Heart right ventricle (tissue), 16 donors: ENCODE measurements at regions not wholly inside any gene's neighbourhood (a gene's known extent, or its start where the extent isn't known, plus 50 kb on each side); places are given as distances from the start of the nearest gene placed in this dataset.

Source experiments
- ATAC-seq, 8 donors: fragments of 200-7000 bp; cut with Tn5 transposase; one replicate each; pipeline ENCODE4 v1.9.1; 2020; ENCODE audit warnings: mild to moderate bottlenecking in 8 of 8, moderate library complexity in 8 of 8, moderate number of reproducible peaks in 1 of 8
- DNase-seq, 2 donors: peaks; one replicate each; pipeline ENCODE4 v3.0.0-alpha.2; 2020
- H3K27ac ChIP-seq, 10 donors: fragments of 200-600 bp; sonication (generic) in 2 of 10; one replicate each; pipeline versions ENCODE4 v1.5.0 to v1.8.0; 2020 to 2022; ENCODE audit warnings: mild to moderate bottlenecking in 3 of 10
- H3K27me3 ChIP-seq, 7 donors: fragments of 200-600 bp; one replicate each; pipeline ENCODE4 v1.8.0; 2021 to 2022; ENCODE audit warnings: mild to moderate bottlenecking in 2 of 7
- H3K36me3 ChIP-seq, 9 donors: fragments of 200-600 bp; sonication (generic) in 1 of 9; one replicate each; pipeline versions ENCODE4 v1.5.0 to v1.8.0; 2020 to 2022; ENCODE audit warnings: mild to moderate bottlenecking in 2 of 9
- H3K4me1 ChIP-seq, 9 donors: fragments of 200-600 bp; sonication (generic) in 1 of 9; one replicate each; pipeline versions ENCODE4 v1.5.0 to v1.8.0; 2020 to 2022; ENCODE audit warnings: mild to moderate bottlenecking in 4 of 9
- H3K4me3 ChIP-seq, 10 donors: fragments of 200-600 bp; sonication (generic) in 2 of 10; one replicate each; pipeline versions ENCODE4 v1.5.0 to v1.8.0; 2020 to 2022; ENCODE audit warnings: mild to moderate bottlenecking in 7 of 10, moderate library complexity in 2 of 10
- H3K9me3 ChIP-seq, 11 donors: fragments of 200-600 bp in 10 of 11; sonication (generic) in 2 of 11; one replicate each; pipeline versions ENCODE4 v1.5.0 to v1.8.0; 2013 to 2022; ENCODE audit warnings: mild to moderate bottlenecking in 2 of 11, control low read depth in 1 of 11, moderate library complexity in 1 of 11
- CTCF ChIP-seq, 9 donors: fragments of 200-600 bp; sonication (generic) in 2 of 9; IDR thresholded peaks; one replicate each; pipeline versions ENCODE4 v1.5.0 to v1.8.0; 2021 to 2022; ENCODE audit warnings: antibody characterized with exemption in 9 of 9, mild to moderate bottlenecking in 5 of 9, moderate library complexity in 1 of 9
- WGBS, 2 donors: extraction: QIAGEN DNeasy Blood & Tissue Kit; methylation state at CpG; one replicate each; pipeline ENCODE4 v1.1.7; 2013; ENCODE audit warnings: inconsistent platforms in 1 of 2; 5-methylcytosine and 5-hydroxymethylcytosine counted together
- intact Hi-C, 10 donors: fragments of 100-400 bp; cut with DNase I; formaldehyde crosslinking; loops; one replicate each; pipeline versions ENCODE4 v1.11.1 to v1.14.2; 2022
- donor health status: Arrhythmogenic right ventricular cardiomyopathy.
- donor health status: ischemic (EF 13 %, LVEDD 7.1; RV severe dilation, severe dysfunction).
- donor health status: healthy with polysubstance abuse.
- donor health status: DM: no; HTN: yes; CAD: no.
- donor health status: DM: no; HTN: no; CAD: no.
- donor health status: ischemic (EF 25% LVEDD 6.9; RV normal size, moderate dysfunction).
- donor health status: ischemic (EF 25% LVEDD 5.7; RV mildly dilated, moderate dysfunction).
- donor health status: healthy.
- donor health status: DM: yes; HTN: yes; CAD: no.
- donor health status: Ischemic cardiomyopathy.
- donor health status: ischemic (EF 35%, LVEDD 5.7; RV mildly dilated, moderate dysfunction).
- donor health status: nonischemic (EF 11% LVEDD 7.7; RV severe dilation, severe dysfunction).
- donor health status: DM: yes; HTN: yes; CAD: no.
- donor health status: PGD.
- donor health status: ischemic (EF 29% LVEDD 5.4; RV normal size, mild dysfunction).
- donor health status: nonischemic (EF 23%, LVEDD 6.1; RV moderate dilation, normal function).

GRCh38 chr11:26018336-26018735 is 313.6 kb upstream of the ANO3 start:
- Histone ChIP-seq H3K4me3 (no peak overlapping the region), H3K9me3 (no peaks in the 10 kb centered on the region), H3K27me3 (no peaks in the 10 kb centered on the region), H3K4me1 (no peaks in the 10 kb centered on the region), H3K36me3 (no peaks in the 10 kb centered on the region), H3K27ac (no peak overlapping the region)
- intact Hi-C loops: no loop called here
- ATAC-seq (no peak), DNase-seq (no peak)
- no peak for TF ChIP-seq CTCF (IDR thresholded peaks at IDR 0.05)

GRCh38 chr11:26019386-26019785 is 312.5 kb upstream of the ANO3 start:
- Histone ChIP-seq H3K4me1 (no peaks in the 10 kb centered on the region), H3K4me3 (no peak overlapping the region), H3K27me3 (no peaks in the 10 kb centered on the region), H3K36me3 (no peaks in the 10 kb centered on the region), H3K27ac (no peak overlapping the region), H3K9me3 (no peaks in the 10 kb centered on the region)
- ATAC-seq (no peak), DNase-seq (no peak)
- no peak for TF ChIP-seq CTCF (IDR thresholded peaks at IDR 0.05)
- 85 to 89% methylated on average over 3 of the region's 3 CpGs for WGBS, 2 donors
- intact Hi-C loops: no loop called here

GRCh38 chr11:26021017-26021416 is 310.9 kb upstream of the ANO3 start:
- ATAC-seq (no peak), DNase-seq (no peak)
- Histone ChIP-seq H3K9me3 (no peaks in the 10 kb centered on the region), H3K4me1 (no peaks in the 10 kb centered on the region), H3K36me3 (no peaks in the 10 kb centered on the region), H3K27ac (no peak overlapping the region), H3K27me3 (no peaks in the 10 kb centered on the region), H3K4me3 (no peak overlapping the region)
- WGBS, 2 donors: 75 to 76% methylated on average over 1 of the region's 1 CpG
- TF ChIP-seq CTCF (IDR thresholded peaks at IDR 0.05): no peak
- intact Hi-C loops: no loop called here

- ATAC-seq (no peak), DNase-seq (no peak)
- intact Hi-C loops: loop anchor here in 1 of 10 donors (2.0 kb wide), 1 partner anchor 16 kb away; no protein-coding TSS in a partner anchor
- H3K9me3 ChIP-seq: no peaks in the 10 kb centered on the region
- H3K4me3 ChIP-seq: no peak overlapping the region
- no peaks in the 10 kb centered on the region for H3K4me1 ChIP-seq
- no peak for TF ChIP-seq CTCF (IDR thresholded peaks at IDR 0.05)
- WGBS, 2 donors: 63 to 69% methylated on average over 2 of the region's 2 CpGs
- H3K27me3 ChIP-seq: no peaks in the 10 kb centered on the region
- H3K36me3 ChIP-seq: no peaks in the 10 kb centered on the region
- H3K27ac ChIP-seq: no peak overlapping the region
These were observed 308.9 kb upstream of the ANO3 start for GRCh38 chr11:26023057-26023456.

- DNase-seq: no peak
- Histone ChIP-seq H3K36me3 (no peaks in the 10 kb centered on the region), H3K27me3 (no peaks in the 10 kb centered on the region), H3K27ac (no peak overlapping the region), H3K4me1 (no peaks in the 10 kb centered on the region), H3K4me3 (no peak overlapping the region), H3K9me3 (no peaks in the 10 kb centered on the region)
- no peak for ATAC-seq
- TF ChIP-seq CTCF (IDR thresholded peaks at IDR 0.05): no peak
- intact Hi-C loops: no loop called here
- WGBS, 2 donors: 85 to 89% methylated on average over 2 of the region's 2 CpGs
These were observed 306.3 kb upstream of the ANO3 start for GRCh38 chr11:26025676-26026075.
